ENCODE measurements at regions not wholly inside any gene's neighbourhood (a gene's known extent, or its start where the extent isn't known, plus 50 kb on each side); places are given as distances from the start of the nearest gene placed in this dataset.

- TF ChIP-seq EP300 (IDR thresholded peaks at IDR 0.05) (no peak), POLR2A (IDR thresholded peaks at IDR 0.05) (no peak)
- TF ChIP-seq, protein P1, sequence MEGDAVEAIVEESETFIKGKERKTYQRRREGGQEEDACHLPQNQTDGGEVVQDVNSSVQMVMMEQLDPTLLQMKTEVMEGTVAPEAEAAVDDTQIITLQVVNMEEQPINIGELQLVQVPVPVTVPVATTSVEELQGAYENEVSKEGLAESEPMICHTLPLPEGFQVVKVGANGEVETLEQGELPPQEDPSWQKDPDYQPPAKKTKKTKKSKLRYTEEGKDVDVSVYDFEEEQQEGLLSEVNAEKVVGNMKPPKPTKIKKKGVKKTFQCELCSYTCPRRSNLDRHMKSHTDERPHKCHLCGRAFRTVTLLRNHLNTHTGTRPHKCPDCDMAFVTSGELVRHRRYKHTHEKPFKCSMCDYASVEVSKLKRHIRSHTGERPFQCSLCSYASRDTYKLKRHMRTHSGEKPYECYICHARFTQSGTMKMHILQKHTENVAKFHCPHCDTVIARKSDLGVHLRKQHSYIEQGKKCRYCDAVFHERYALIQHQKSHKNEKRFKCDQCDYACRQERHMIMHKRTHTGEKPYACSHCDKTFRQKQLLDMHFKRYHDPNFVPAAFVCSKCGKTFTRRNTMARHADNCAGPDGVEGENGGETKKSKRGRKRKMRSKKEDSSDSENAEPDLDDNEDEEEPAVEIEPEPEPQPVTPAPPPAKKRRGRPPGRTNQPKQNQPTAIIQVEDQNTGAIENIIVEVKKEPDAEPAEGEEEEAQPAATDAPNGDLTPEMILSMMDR (IDR thresholded peaks at IDR 0.05), result no peak
Measured at GRCh38 chr12:17369556-17369955, 720.4 kb downstream of the RERGL start.
